ENCODE measurements at regions not wholly inside any gene's neighbourhood (a gene's known extent, or its start where the extent isn't known, plus 50 kb on each side); places are given as distances from the start of the nearest gene placed in this dataset.

DNA sequence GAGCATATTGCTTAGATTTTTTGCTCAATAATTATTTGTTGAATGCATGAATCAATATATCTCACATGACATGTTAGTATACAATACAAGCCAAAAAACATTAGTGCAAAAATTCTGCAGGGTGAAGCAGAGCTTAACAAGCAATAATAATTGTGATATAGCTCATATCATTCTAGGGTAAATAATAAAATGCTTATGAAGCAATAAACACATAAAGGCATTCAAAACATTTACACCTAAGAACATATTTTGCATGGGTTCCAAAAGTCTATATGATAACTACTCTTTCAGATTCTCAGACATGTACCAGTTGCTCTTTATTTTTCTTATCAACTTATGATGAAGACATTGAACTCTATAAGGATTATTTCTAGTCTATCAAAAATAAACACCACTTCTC lies 886.2 kb downstream of the TRHDE start:
- TF ChIP-seq, protein P1, sequence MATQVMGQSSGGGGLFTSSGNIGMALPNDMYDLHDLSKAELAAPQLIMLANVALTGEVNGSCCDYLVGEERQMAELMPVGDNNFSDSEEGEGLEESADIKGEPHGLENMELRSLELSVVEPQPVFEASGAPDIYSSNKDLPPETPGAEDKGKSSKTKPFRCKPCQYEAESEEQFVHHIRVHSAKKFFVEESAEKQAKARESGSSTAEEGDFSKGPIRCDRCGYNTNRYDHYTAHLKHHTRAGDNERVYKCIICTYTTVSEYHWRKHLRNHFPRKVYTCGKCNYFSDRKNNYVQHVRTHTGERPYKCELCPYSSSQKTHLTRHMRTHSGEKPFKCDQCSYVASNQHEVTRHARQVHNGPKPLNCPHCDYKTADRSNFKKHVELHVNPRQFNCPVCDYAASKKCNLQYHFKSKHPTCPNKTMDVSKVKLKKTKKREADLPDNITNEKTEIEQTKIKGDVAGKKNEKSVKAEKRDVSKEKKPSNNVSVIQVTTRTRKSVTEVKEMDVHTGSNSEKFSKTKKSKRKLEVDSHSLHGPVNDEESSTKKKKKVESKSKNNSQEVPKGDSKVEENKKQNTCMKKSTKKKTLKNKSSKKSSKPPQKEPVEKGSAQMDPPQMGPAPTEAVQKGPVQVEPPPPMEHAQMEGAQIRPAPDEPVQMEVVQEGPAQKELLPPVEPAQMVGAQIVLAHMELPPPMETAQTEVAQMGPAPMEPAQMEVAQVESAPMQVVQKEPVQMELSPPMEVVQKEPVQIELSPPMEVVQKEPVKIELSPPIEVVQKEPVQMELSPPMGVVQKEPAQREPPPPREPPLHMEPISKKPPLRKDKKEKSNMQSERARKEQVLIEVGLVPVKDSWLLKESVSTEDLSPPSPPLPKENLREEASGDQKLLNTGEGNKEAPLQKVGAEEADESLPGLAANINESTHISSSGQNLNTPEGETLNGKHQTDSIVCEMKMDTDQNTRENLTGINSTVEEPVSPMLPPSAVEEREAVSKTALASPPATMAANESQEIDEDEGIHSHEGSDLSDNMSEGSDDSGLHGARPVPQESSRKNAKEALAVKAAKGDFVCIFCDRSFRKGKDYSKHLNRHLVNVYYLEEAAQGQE (IDR thresholded peaks at IDR 0.05; ENCODE audit: low read depth) = no peak
- no peak for TF ChIP-seq NFIC (IDR thresholded peaks at IDR 0.05)
- TF ChIP-seq EP300 (IDR thresholded peaks at IDR 0.05; ENCODE audit: borderline replicate concordance) = no peak
- TF ChIP-seq TEAD4 (IDR thresholded peaks at IDR 0.05) = no peak
- TF ChIP-seq EGR1 (IDR thresholded peaks at IDR 0.05) = no peak
- no peak for TF ChIP-seq TAF1 (IDR thresholded peaks at IDR 0.05; ENCODE audit: low read depth)
- TF ChIP-seq YY1 (IDR thresholded peaks at IDR 0.05; ENCODE audit: low read depth) = no peak
- TF ChIP-seq ZBTB7A (IDR thresholded peaks at IDR 0.05; ENCODE audit: low read depth) = no peak
- TF ChIP-seq CEBPB (IDR thresholded peaks at IDR 0.05) = no peak
- TF ChIP-seq RAD21 (IDR thresholded peaks at IDR 0.05; ENCODE audit: low read depth) = no peak
- TF ChIP-seq TCF12 (IDR thresholded peaks at IDR 0.05; ENCODE audit: low read depth) = no peak

Measured in Ishikawa (cell line).